HFF-Myc (cell line): ENCODE measurements at regions not wholly inside any gene's neighbourhood (a gene's known extent, or its start where the extent isn't known, plus 50 kb on each side); places are given as distances from the start of the nearest gene placed in this dataset.

Experiments
- DNase-seq: peaks from one replicate; pipeline ENCODE4 v3.0.0-alpha.2; 2011; ENCODE audit warnings: low read depth; ENCODE audit errors: extremely low read depth
- H3K4me3 ChIP-seq: replicated peaks from 2 replicates; pipeline ENCODE4 v1.5.1; 2011; ENCODE audit warnings: low read depth, mild to moderate bottlenecking, control low read depth, low read length
- CTCF ChIP-seq: IDR thresholded peaks from 2 replicates; pipeline ENCODE4 v1.5.1; 2012; ENCODE audit warnings: mild to moderate bottlenecking, low read depth, low read length, control low read depth; ENCODE audit errors: missing control alignments

DNA sequence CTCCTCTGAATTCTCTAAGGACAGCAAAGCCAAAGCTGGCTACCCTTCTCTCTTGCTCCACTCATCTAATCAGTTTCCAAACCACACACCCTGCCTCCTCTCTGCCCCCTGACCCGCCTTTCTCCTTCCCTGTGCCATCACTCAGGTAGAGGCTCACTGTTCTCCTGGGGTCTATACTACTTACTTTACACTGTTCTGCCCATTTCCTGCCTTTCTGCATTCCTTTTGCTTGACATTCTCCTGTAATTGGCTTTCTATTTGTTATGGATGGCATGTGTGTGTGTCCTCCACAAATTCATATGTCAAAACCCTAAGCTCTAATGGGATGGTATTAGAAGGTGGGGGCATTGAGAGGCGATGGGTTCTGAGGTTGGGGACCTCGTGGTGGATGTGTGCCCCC lies 675.2 kb upstream of the ID2 start:
- H3K4me3 ChIP-seq = no peak overlapping the region
- TF ChIP-seq CTCF = no peak
- DNase-seq = no peak

DNA sequence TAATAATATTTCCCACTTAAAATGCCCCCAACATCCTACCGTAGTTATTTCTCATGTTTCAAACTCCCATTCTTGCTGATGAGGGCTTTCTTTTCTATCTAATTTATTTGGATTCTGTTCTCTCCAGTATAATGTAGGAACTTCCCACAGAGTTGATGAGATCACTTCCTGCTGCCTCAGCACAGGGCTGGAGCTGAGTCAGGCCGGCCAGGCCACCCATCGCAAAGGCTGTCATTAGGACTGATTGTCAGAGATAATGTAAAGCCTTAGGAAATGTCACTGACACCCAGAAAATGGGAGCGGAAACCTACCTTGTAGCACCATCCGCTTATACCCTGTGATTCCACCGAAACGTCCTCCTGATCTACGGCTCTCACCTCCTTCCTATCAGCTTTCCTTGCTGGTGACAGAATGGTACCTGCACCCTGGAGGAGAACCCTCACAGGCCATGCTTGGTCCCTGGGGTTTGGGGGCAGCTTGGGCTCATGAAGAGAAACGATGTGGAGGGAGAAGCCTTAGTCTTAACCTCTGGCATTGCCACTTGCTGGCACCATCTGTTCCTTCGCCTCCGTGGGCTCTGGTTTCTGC lies 672.8 kb upstream of the ID2 start:
- no peak overlapping the region for H3K4me3 ChIP-seq
- no peak for DNase-seq
- TF ChIP-seq CTCF = no peak

GRCh38 chr2:8015848-8016600 lies 665.8 kb upstream of the ID2 start:
- DNase-seq = no peak
- no peak for TF ChIP-seq CTCF
- H3K4me3 ChIP-seq = no peak overlapping the region

GRCh38 chr2:8016688-8017087 lies 665.2 kb upstream of the ID2 start:
- no peak overlapping the region for H3K4me3 ChIP-seq
- TF ChIP-seq CTCF = no peak

GRCh38 chr2:8018956-8019355 lies 662.9 kb upstream of the ID2 start:
- H3K4me3 ChIP-seq = no peak overlapping the region
- DNase-seq = no peak
- no peak for TF ChIP-seq CTCF

More at GRCh38 chr2:8016688-8017087, 665.2 kb upstream of the ID2 start:
- DNase-seq = no peak

- DNase-seq = no peak
- H3K4me3 ChIP-seq = no peak overlapping the region
- TF ChIP-seq CTCF = no peak
Observed at GRCh38 chr2:8019934-8020333, 661.9 kb upstream of the ID2 start.

DNA sequence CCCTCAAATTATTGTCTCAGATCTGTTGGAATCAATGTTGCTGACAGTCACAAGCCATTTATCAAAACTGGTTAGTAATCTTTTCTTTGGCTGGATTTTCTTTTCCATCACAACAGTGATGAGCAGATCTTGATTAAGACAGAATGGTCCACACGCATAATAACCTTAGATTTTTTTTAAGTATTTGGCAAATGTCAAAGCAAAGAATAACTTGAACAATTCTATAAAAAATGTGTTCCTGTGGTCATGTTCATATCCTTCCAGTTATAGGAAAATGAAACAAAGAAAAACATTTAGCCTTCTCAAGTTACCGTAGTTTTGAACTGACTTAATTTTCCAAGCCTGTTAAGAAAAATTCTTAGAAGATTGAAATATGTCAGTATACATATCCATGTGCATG lies 659.9 kb upstream of the ID2 start:
- no peak for TF ChIP-seq CTCF
- DNase-seq = no peak
- H3K4me3 ChIP-seq = no peak overlapping the region
